Brain microvascular endothelial cell (primary cell): ENCODE measurements at regions not wholly inside any gene's neighbourhood (a gene's known extent, or its start where the extent isn't known, plus 50 kb on each side); places are given as distances from the start of the nearest gene placed in this dataset.

ENCODE experiments used
- DNase-seq: peaks from one replicate; pipeline ENCODE4 v3.0.0-alpha.2; 2020
- H3K27ac ChIP-seq: fragments of 250-450 bp; sonication (Bioruptor Pico); 2 replicates; pipeline ENCODE4 v1.5.1; 2020; ENCODE audit warnings: mild to moderate bottlenecking, moderate library complexity
- H3K27me3 ChIP-seq: fragments of 250-450 bp; sonication (Bioruptor Pico); replicated peaks from 2 replicates; pipeline ENCODE4 v1.5.1; 2020; ENCODE audit warnings: mild to moderate bottlenecking
- H3K36me3 ChIP-seq: fragments of 250-450 bp; sonication (Bioruptor Pico); replicated peaks from 2 replicates; pipeline ENCODE4 v1.5.1; 2020; ENCODE audit warnings: mild to moderate bottlenecking
- H3K4me3 ChIP-seq: 2 replicates; pipeline ENCODE4 v1.5.1; 2011; ENCODE audit warnings: low read depth, mild to moderate bottlenecking, control low read depth, low read length, moderate library complexity
- in situ Hi-C: cut with HindIII; loops from 2 replicates; pipeline ENCODE4 v1.10.0; 2017; ENCODE audit warnings: low sequenced_read_pairs, low pct_ligation_motif_present
- TF ChIP-seq, protein P1 (sequence below): IDR thresholded peaks from 2 replicates; pipeline ENCODE4 v1.5.1; 2011; ENCODE audit warnings: low read depth, mild to moderate bottlenecking, moderate library complexity, low read length, control low read depth, inconsistent platforms; ENCODE audit errors: missing control alignments

DNA sequence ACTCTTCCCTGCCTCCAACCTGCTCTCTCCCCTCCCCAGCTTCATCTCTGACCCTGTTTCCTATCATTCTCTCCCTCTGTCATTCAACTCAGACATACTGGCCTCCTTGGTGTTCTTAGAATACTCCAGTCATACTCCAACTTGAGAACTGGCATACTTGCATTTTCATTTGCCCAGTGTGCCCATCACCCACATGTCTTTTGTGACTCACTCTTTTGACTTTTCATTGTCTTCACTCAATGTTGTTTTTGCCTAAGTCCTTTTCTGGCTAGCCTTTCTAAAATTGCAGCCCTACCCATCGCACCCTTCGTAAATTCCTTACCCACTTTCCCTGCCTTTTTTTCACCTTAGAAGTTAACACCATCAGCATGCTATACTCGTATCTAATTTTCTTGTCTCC, 77.0 kb upstream of the CD2AP start:
- TF ChIP-seq, protein P1, sequence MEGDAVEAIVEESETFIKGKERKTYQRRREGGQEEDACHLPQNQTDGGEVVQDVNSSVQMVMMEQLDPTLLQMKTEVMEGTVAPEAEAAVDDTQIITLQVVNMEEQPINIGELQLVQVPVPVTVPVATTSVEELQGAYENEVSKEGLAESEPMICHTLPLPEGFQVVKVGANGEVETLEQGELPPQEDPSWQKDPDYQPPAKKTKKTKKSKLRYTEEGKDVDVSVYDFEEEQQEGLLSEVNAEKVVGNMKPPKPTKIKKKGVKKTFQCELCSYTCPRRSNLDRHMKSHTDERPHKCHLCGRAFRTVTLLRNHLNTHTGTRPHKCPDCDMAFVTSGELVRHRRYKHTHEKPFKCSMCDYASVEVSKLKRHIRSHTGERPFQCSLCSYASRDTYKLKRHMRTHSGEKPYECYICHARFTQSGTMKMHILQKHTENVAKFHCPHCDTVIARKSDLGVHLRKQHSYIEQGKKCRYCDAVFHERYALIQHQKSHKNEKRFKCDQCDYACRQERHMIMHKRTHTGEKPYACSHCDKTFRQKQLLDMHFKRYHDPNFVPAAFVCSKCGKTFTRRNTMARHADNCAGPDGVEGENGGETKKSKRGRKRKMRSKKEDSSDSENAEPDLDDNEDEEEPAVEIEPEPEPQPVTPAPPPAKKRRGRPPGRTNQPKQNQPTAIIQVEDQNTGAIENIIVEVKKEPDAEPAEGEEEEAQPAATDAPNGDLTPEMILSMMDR: no peak
- H3K36me3 ChIP-seq: no peaks in the 10 kb centered on the region
- DNase-seq: no peak
- in situ Hi-C loops: no loop called here
- no peaks in the 10 kb centered on the region for H3K27me3 ChIP-seq
- H3K4me3 ChIP-seq: no peak overlapping the region
- no peak overlapping the region for H3K27ac ChIP-seq

DNA sequence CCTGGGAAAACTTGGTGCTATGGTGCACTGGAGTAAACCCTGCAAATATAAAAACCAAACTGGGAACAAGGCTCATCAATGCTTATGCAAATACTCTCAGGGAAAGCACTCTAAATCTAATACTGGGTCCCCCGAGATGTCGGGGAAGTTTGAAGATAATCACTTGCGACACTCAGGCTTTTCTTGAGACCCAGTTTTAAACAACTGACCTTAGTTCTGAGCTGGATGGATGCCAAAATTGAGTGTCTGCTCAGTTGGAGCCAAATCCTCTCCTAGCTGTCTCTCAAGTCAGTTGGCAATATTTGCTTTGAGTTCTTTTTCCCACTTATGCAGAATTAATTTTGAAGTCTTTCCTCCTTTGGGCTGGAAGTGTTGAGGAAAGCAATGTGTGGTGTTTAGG, 75.5 kb upstream of the CD2AP start:
- in situ Hi-C loops: no loop called here
- no peaks in the 10 kb centered on the region for H3K27me3 ChIP-seq
- TF ChIP-seq, protein P1: no peak
- no peaks in the 10 kb centered on the region for H3K36me3 ChIP-seq
- H3K27ac ChIP-seq: no peak overlapping the region
- no peak for DNase-seq
- no peak overlapping the region for H3K4me3 ChIP-seq

DNA sequence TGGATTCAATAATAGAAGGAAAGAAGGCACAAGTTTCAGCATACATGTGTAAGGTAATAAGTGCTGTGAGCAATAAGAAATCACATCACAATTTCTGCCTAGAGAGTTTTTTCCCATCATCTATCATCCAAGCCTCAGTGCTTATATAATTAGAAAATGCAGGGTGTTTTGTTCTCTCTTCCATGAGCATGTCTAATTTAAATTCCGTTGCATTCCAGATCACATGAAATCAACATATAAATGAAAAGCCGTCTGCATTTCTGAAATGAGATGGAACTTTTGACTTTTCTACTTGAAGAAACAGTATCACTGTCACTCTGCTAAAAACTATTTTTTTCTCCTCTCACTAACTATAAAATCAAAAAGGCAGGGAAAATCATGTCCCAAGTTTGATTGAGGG, 74.5 kb upstream of the CD2AP start:
- Histone ChIP-seq H3K36me3 (no peaks in the 10 kb centered on the region), H3K4me3 (no peak overlapping the region), H3K27me3 (no peaks in the 10 kb centered on the region), H3K27ac (no peak overlapping the region)
- no peak for DNase-seq
- in situ Hi-C loops: no loop called here
- TF ChIP-seq, protein P1: no peak

DNA sequence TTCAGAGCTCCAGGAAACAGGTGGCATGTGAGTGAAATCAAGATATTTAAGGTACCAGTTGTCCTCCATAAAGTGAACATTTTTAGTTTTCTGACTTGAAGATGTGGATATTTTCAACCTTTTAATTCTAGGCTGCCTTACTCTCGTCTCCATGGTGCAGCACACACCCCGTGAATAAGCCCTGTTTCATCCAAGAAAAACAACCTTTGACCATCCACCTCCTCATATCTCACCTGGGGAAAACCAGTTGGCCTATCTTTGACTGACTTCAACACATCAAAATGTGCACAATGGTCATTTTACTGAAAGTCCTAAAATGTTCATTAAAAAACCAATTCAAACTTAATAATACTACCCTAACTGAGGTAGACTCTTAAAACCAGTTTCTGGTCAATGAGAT, 73.8 kb upstream of the CD2AP start:
- TF ChIP-seq, protein P1: no peak
- no peak overlapping the region for H3K4me3 ChIP-seq
- DNase-seq: no peak
- H3K27me3 ChIP-seq: no peaks in the 10 kb centered on the region
- H3K36me3 ChIP-seq: no peaks in the 10 kb centered on the region
- in situ Hi-C loops: no loop called here
- no peak overlapping the region for H3K27ac ChIP-seq

DNA sequence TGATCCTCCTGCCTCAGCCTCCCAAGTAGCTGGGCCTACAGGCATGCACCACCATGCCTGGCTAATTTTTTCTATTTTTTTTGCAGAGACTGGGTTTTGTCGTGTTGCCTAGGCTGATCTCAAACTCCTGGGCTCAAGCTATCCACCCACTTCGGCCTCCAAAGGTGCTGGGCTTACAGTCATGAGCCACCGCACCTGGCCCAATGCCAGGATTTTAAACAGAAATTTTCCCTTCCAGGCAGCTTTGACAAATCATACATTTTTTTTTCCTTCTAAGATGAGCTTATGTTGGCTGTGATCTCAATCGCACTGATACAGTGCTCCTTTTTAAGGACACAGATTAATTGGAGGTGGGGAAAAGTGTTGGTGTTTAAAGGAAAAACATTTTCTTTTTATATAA, 73.2 kb upstream of the CD2AP start:
- Histone ChIP-seq H3K27me3 (no peaks in the 10 kb centered on the region), H3K27ac (no peak overlapping the region), H3K4me3 (no peak overlapping the region), H3K36me3 (no peaks in the 10 kb centered on the region)
- DNase-seq: no peak
- in situ Hi-C loops: no loop called here
- TF ChIP-seq, protein P1: no peak

DNA sequence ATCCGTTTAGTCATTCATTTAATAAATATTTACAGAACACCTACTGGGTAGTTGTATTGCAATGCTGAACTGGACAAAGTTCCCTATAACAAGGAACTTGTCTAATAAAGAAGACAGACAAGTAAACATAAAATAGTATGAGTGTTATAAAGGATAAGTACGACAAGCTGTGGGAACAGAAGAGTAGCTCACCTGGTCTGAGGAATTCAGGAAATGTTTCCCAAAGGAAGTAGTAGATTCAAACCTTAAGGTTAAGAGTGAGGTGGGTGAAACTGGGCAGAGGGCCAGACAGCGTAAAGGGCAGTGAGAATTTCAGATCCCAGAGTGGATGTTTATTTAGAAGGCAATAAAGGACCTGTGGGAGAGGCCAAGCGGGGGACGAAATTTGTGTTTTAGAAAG, 72.3 kb upstream of the CD2AP start:
- Histone ChIP-seq H3K36me3 (no peaks in the 10 kb centered on the region), H3K4me3 (no peak overlapping the region), H3K27me3 (no peaks in the 10 kb centered on the region), H3K27ac (no peak overlapping the region)
- no peak for DNase-seq
- in situ Hi-C loops: no loop called here
- TF ChIP-seq, protein P1: no peak
